ENCODE measurements at regions not wholly inside any gene's neighbourhood (a gene's known extent, or its start where the extent isn't known, plus 50 kb on each side); places are given as distances from the start of the nearest gene placed in this dataset.

GRCh38 chr15:66931768-66932633 is 133.4 kb upstream of the SMAD3 start:
- H3K4me3 ChIP-seq (ENCODE audit: low read length), result peak overlapping the region; percentile 30
- peaks cover 5% of the 10 kb centered on the region for H3K9me3 ChIP-seq (ENCODE audit: control insufficient read depth, low read length)
- H3K36me3 ChIP-seq (ENCODE audit: control insufficient read depth, insufficient read depth, low read length, severe bottlenecking), result no peaks in the 10 kb centered on the region
- H3K4me1 ChIP-seq (ENCODE audit: control insufficient read depth, insufficient read depth, low read length), result peaks cover 45% of the 10 kb centered on the region
- H3K27me3 ChIP-seq (replicated peaks; ENCODE audit: control insufficient read depth, insufficient read depth, low read length), result no peaks in the 10 kb centered on the region
- DNase-seq (ENCODE audit: low read depth), result peak; percentile 59
- peak overlapping the region; percentile 61 for H3K9ac ChIP-seq (ENCODE audit: low read length)

GRCh38 chr15:66932634-66933024 is 132.8 kb upstream of the SMAD3 start:
- Histone ChIP-seq H3K4me3 (ENCODE audit: low read length) (peak overlapping the region; percentile 30), H3K4me1 (ENCODE audit: control insufficient read depth, insufficient read depth, low read length) (peaks cover 40% of the 10 kb centered on the region), H3K36me3 (ENCODE audit: control insufficient read depth, insufficient read depth, low read length, severe bottlenecking) (no peaks in the 10 kb centered on the region), H3K27me3 (replicated peaks; ENCODE audit: control insufficient read depth, insufficient read depth, low read length) (no peaks in the 10 kb centered on the region), H3K9ac (ENCODE audit: low read length) (peak overlapping the region; percentile 61), H3K9me3 (ENCODE audit: control insufficient read depth, low read length) (peaks cover 5% of the 10 kb centered on the region)
- no peak for DNase-seq (ENCODE audit: low read depth)

GRCh38 chr15:66933932-66934867 is 131.2 kb upstream of the SMAD3 start:
- no peaks in the 10 kb centered on the region for H3K36me3 ChIP-seq (ENCODE audit: control insufficient read depth, insufficient read depth, low read length, severe bottlenecking)
- no peaks in the 10 kb centered on the region for H3K27me3 ChIP-seq (replicated peaks; ENCODE audit: control insufficient read depth, insufficient read depth, low read length)
- DNase-seq (ENCODE audit: low read depth), result no peak
- H3K4me1 ChIP-seq (ENCODE audit: control insufficient read depth, insufficient read depth, low read length), result peaks cover 30% of the 10 kb centered on the region
- peaks cover 5% of the 10 kb centered on the region for H3K9me3 ChIP-seq (ENCODE audit: control insufficient read depth, low read length)
- H3K4me3 ChIP-seq (ENCODE audit: low read length), result no peak overlapping the region
- H3K9ac ChIP-seq (ENCODE audit: low read length), result no peak overlapping the region

GRCh38 chr15:66934868-66935520 is 130.4 kb upstream of the SMAD3 start:
- peaks cover 5% of the 10 kb centered on the region for H3K9me3 ChIP-seq (ENCODE audit: control insufficient read depth, low read length)
- no peaks in the 10 kb centered on the region for H3K36me3 ChIP-seq (ENCODE audit: control insufficient read depth, insufficient read depth, low read length, severe bottlenecking)
- no peak overlapping the region for H3K4me3 ChIP-seq (ENCODE audit: low read length)
- H3K9ac ChIP-seq (ENCODE audit: low read length), result no peak overlapping the region
- H3K4me1 ChIP-seq (ENCODE audit: control insufficient read depth, insufficient read depth, low read length), result peaks cover 30% of the 10 kb centered on the region
- H3K27me3 ChIP-seq (replicated peaks; ENCODE audit: control insufficient read depth, insufficient read depth, low read length), result no peaks in the 10 kb centered on the region
- no peak for DNase-seq (ENCODE audit: low read depth)

GRCh38 chr15:66935688-66936087 is 129.7 kb upstream of the SMAD3 start:
- Histone ChIP-seq H3K27me3 (replicated peaks; ENCODE audit: control insufficient read depth, insufficient read depth, low read length) (no peaks in the 10 kb centered on the region), H3K9me3 (ENCODE audit: control insufficient read depth, low read length) (peaks cover 5% of the 10 kb centered on the region), H3K4me3 (ENCODE audit: low read length) (peak overlapping the region; percentile 76), H3K4me1 (ENCODE audit: control insufficient read depth, insufficient read depth, low read length) (peaks cover 36% of the 10 kb centered on the region), H3K36me3 (ENCODE audit: control insufficient read depth, insufficient read depth, low read length, severe bottlenecking) (no peaks in the 10 kb centered on the region), H3K9ac (ENCODE audit: low read length) (peak overlapping the region; percentile 79)
- DNase-seq (ENCODE audit: low read depth), result no peak

- Histone ChIP-seq H3K9me3 (ENCODE audit: control insufficient read depth, low read length) (peaks cover 5% of the 10 kb centered on the region), H3K4me3 (ENCODE audit: low read length) (peak overlapping the region; percentile 76), H3K4me1 (ENCODE audit: control insufficient read depth, insufficient read depth, low read length) (peaks cover 41% of the 10 kb centered on the region), H3K27me3 (replicated peaks; ENCODE audit: control insufficient read depth, insufficient read depth, low read length) (no peaks in the 10 kb centered on the region), H3K36me3 (ENCODE audit: control insufficient read depth, insufficient read depth, low read length, severe bottlenecking) (no peaks in the 10 kb centered on the region), H3K9ac (ENCODE audit: low read length) (peak overlapping the region; percentile 79)
- DNase-seq (ENCODE audit: low read depth), result peak; percentile 54
Observed at GRCh38 chr15:66936109-66936860, 129.1 kb upstream of the SMAD3 start.

- Histone ChIP-seq H3K4me1 (ENCODE audit: control insufficient read depth, insufficient read depth, low read length) (peaks cover 36% of the 10 kb centered on the region), H3K9ac (ENCODE audit: low read length) (peak overlapping the region; percentile 79), H3K27me3 (replicated peaks; ENCODE audit: control insufficient read depth, insufficient read depth, low read length) (no peaks in the 10 kb centered on the region), H3K4me3 (ENCODE audit: low read length) (peak overlapping the region; percentile 76), H3K9me3 (ENCODE audit: control insufficient read depth, low read length) (peaks cover 5% of the 10 kb centered on the region), H3K36me3 (ENCODE audit: control insufficient read depth, insufficient read depth, low read length, severe bottlenecking) (no peaks in the 10 kb centered on the region)
- no peak for DNase-seq (ENCODE audit: low read depth)
Observed at GRCh38 chr15:66936861-66937582, 128.4 kb upstream of the SMAD3 start.

GRCh38 chr15:66937588-66937987 is 127.8 kb upstream of the SMAD3 start:
- Histone ChIP-seq H3K9me3 (ENCODE audit: control insufficient read depth, low read length) (peaks cover 5% of the 10 kb centered on the region), H3K4me3 (ENCODE audit: low read length) (no peak overlapping the region), H3K9ac (ENCODE audit: low read length) (no peak overlapping the region), H3K27me3 (replicated peaks; ENCODE audit: control insufficient read depth, insufficient read depth, low read length) (no peaks in the 10 kb centered on the region), H3K4me1 (ENCODE audit: control insufficient read depth, insufficient read depth, low read length) (peaks cover 30% of the 10 kb centered on the region), H3K36me3 (ENCODE audit: control insufficient read depth, insufficient read depth, low read length, severe bottlenecking) (no peaks in the 10 kb centered on the region)
- no peak for DNase-seq (ENCODE audit: low read depth)

GRCh38 chr15:66938114-66938830 is 127.1 kb upstream of the SMAD3 start:
- DNase-seq (ENCODE audit: low read depth), result no peak

More at GRCh38 chr15:66938114-66938830, 127.1 kb upstream of the SMAD3 start:
- Histone ChIP-seq H3K9ac (ENCODE audit: low read length) (no peak overlapping the region), H3K27me3 (replicated peaks; ENCODE audit: control insufficient read depth, insufficient read depth, low read length) (no peaks in the 10 kb centered on the region), H3K4me1 (ENCODE audit: control insufficient read depth, insufficient read depth, low read length) (peaks cover 28% of the 10 kb centered on the region), H3K9me3 (ENCODE audit: control insufficient read depth, low read length) (peaks cover 5% of the 10 kb centered on the region), H3K36me3 (ENCODE audit: control insufficient read depth, insufficient read depth, low read length, severe bottlenecking) (no peaks in the 10 kb centered on the region), H3K4me3 (ENCODE audit: low read length) (no peak overlapping the region)
